Iris pigment epithelial cell (primary cell): ENCODE measurements at regions not wholly inside any gene's neighbourhood (a gene's known extent, or its start where the extent isn't known, plus 50 kb on each side); places are given as distances from the start of the nearest gene placed in this dataset.
A peak's percentile ranks its signal among the peaks of the same experiment; 100 is the strongest.

Experiments used
- DNase-seq: peaks from one replicate; pipeline ENCODE4 v3.0.0-alpha.2; 2011; ENCODE audit warnings: low read depth

DNA sequence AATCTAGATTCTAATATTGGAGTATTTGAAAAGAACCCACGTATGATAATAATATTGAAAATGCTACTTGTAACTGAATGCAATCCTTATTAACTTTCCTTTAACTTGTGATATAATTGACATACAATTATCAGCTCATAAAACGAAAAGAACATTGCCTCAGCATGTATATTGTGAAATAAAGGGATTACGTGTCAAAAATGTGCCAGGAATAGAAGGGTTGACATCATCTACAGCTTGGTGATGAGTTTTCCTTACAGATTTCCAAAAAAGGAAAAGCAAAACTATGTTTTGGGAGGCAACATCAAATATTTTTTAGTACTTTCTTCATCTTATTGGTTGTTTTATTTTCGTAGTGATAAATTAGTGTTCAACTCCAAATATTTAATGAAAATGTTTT lies 266.0 kb upstream of the PTGER4 start:
- DNase-seq = peak; percentile 73

DNA sequence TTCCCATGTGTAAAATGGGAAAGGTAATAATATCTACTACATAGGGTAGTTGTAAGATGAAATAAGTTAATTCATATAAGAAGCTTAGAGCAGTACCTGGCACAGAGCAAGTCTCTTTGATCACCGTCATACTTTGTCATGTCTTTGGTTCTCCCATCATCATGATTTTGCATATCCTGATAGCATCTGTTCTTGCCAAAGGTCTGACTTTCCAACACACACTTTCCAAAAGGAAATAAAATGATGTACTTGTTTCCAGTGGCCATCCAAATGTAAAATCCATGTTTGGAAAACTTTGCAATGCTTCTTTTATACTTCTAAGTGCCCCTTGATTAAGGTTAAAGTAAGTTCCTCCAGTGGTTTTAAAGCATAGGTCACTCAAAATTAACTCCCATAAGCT lies 266.9 kb upstream of the PTGER4 start:
- no peak for DNase-seq

DNA sequence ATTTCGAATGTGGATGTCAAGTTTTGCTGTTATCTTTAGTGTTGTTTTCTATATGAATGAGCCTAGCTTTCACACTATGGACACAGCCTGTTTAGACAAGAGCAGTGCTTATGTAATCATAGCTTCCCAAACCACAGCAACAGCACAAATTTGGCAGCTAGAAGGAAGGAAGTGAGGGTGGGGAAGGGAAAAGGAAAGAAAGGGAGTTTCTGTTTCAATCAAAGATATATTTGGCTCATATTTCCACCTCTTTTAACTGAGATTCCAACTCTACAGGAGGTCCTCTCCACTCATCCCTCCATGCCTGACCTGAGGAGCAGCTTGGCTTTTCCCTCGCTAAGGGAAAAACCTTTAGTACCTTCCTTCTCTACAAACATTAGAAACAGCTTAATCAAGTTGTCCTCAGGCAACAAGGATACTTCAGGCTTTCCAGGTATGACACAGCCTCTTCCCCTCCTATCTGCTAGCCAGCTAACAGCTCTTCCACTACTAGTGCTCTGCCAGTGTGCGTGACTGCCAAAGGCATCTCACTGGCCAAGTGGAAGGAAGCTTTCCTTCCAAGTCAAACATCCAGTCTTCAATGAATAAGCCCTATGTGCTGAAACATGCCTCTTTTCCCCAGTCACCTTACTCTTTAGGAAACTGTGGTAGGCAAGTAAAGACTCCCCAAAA lies 268.6 kb upstream of the PTGER4 start:
- DNase-seq = peak; percentile 75

DNA sequence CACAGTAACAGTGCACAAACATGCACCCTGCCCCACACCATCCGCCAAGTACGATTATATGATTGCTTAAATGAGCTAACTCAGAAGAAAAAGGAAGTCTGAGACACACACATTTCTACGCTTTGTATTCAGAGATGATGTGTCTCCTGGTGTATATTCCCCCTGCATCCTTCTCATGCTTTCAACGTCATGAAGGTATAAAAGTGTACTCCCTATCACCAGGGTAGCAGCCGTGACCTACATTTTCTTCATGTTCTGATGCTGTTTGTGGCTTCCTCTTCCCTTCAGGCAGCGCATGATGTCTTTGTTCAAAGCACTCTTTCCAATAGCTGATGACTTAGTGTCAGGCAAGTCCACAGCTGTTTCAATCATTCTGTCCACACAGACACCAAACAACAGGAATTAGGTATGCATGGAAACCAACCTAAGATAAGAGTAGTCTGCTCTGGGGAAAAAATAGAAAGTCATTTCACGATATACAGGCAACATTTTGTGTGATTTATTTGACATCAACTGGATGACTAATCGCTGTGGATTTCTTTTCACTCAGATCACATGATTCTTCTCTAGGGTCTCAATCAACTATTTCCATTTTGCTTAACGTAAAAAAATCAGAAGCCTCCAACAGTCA lies 269.4 kb upstream of the PTGER4 start:
- DNase-seq = peak; percentile 86

DNA sequence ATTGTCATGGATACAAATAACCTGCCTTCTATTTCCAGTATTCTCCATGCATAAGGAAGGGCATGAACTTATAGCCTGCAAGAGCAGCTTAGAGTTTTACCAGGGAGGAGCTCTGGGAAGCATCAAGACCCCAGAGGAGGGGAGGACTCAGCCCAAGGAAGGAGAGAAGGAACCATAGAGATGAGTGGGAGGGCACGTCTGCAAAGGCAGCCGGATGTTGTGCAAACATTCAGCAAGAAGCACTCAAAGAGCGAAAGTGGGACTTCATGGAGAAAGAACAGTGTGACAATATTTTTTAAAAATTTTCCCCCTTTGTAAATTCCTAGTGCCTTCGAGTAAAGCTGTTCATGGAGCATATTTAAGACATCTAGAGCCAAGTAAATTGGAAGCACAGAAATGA lies 270.1 kb upstream of the PTGER4 start:
- DNase-seq = no peak

DNA sequence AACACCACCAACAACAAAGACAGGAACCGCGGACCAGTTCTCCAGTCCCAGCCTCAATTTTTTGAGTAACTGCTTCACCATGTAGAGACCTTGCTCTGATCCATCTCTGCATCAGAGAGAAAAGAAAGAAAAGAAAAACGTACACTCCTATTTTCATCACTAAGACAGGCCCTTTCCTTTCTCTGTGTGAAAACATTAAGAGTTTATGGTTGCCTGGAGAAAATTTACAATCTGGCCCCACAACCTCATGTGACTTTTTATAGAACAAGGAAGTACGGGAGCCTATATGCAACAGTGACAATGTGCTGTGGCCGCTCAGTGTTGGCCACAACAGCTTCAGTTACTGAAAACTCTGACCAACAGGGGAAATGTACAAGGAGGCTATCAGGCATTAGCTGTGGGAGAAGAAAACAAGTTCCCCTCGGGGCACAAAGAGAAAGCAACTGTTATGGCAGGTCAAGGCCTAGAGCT lies 272.9 kb upstream of the PTGER4 start:
- peak; percentile 24 for DNase-seq

DNA sequence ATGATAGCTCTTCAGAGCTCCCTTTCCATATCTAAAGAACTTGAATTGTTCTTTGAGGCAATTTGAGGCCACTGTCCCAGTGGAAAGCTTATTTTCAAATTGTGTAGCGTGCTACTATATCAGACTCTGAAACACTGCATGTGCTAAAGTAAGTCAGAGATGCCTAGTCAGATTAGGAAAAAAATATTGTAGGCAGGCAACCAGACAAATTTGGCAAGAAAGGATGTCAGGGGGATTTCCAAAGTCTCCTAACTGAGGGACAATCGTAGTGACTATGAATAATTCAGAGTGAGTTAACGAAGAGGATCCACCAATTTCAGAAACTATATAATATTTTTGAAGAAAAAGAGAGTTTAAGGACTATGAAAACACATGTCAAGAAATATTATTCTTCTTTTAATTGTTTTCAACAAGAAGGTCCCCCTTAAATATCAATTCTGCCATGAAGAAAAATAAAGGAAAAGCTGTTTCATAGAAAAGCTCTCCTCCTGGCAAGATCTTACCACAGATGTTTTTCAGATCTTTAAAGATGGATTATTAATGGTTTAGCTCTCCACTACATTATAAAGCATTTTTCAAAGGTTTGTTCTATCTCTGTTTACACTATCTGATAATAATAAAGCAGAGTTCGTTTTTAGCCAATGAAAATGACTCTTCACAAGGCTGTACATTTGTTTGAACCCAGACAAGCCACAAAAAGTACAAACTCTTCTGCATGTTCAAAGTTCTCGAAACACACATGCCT lies 273.5 kb upstream of the PTGER4 start:
- peak; percentile 67 for DNase-seq

DNA sequence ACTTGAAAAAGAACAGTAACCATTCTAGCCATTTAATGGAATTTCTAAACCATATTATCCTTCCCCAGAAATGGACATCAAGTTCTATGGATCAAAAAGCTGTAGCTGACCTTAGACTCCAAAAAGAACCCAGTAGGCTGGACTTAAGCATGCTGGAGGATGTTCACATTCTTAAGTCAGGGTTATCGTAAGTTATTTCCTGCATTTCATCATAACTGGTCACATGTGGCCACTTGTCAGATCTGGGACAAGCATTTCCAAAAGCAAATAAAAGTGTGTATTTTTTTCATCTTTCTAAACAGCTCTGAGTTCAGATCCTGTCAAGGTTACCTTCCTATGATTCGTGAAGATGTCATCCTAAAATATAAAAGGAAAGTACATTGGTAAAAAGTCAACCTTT lies 274.5 kb upstream of the PTGER4 start:
- peak; percentile 90 for DNase-seq

DNA sequence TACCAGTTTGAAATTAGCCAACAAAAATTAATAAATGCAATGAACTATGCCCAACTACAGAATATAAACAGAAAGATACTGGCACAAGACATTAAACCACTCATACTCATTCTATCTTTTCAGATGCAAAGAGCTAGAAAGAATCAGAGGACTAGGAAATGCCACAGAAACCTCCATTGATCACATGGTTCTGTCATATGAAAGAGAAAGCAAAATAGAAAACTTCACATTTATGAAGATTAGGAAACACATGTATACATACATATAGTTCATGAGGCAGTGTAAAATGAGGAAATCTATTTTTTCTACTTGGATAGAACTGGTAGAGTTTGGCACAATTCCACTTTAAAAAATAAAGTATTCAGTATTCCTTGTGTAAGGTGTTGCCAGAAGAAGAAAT lies 275.1 kb upstream of the PTGER4 start:
- DNase-seq = peak; percentile 28

DNA sequence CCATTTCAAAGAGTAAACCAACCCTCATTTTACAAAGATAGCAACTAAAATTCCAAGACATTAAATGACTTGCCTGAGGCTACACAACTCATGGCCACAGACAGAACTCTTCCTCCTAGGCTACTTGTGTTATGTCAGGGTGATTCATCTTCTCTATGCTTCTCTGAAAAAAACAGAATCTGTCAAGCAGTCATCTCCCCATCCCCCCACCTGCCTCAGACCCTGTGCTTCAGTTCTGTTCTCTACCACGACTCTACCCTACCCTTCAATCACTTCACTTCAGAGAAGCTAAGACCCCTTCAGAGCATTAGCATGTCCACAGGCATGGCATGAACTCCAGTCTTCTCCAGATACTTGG lies 277.7 kb upstream of the PTGER4 start:
- DNase-seq = peak; percentile 82

DNA sequence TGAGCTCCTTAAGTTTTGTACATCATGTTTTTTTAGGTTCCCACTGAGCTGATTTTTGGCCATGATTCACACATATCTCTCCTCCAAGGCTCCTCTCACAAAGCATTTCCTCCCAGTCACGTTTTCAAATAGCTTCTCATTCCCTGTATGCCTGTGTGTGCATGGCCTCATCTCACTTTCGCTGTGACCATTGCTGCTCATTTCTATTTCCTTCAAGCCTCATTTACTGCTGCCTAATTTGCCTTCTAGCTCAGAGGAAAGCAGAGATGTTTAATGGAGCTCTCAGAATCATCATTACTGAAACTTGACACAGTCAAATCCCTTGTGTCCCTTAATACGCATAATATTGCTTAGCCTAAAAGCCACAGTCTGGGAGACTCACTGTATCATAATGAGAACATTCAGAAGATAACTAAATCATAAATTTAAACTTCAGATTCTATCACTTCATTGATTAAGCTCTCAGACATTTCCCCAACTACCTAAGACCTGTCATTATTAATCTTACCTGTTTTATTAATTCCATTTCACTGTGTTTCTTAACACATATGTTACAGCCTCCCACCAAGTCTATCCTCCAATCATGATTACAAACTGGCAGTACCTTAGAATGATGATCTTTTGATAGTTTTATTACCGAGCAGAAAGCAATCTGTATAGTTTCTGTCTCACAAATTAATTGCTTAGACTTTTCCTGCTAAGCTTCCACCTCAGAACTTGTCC lies 278.3 kb upstream of the PTGER4 start:
- DNase-seq = peak; percentile 55

DNA sequence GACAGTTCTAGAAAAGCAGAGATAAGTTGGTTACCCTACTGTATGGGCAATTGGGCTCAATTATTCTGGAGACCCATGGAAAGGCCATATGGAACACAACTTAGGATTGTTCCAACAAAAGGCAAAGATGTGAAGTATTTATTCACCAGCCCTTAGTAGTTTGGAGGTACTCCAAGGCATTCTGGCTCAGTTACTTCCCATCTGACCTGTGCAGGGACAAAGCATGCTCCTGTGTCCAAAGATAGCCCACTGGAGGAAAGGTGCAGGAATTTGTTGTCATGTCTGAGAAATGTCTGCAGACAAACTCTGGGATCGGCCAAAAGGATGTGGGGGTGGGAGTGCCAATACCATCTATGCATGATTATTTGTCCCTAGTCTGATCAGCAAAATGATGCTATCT lies 279.5 kb upstream of the PTGER4 start:
- no peak for DNase-seq

DNA sequence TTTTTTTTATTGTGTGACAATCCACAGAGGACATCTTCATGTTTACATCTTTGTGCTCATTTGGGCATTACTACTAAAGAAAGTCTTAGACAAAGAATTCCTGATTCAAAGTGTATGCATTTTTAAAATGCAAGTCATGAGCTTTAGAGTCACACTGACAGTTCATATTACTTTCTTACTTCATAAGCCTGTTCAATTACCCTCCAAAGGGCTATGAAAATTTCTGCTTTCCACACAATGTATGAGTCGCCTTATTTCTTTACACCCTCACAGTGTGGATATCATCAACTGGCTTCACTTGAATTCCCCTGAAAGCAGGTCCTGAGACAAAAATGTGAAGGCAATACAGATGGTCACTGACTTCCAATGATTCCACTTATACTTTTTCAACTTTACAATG lies 280.4 kb upstream of the PTGER4 start:
- peak; percentile 78 for DNase-seq

DNA sequence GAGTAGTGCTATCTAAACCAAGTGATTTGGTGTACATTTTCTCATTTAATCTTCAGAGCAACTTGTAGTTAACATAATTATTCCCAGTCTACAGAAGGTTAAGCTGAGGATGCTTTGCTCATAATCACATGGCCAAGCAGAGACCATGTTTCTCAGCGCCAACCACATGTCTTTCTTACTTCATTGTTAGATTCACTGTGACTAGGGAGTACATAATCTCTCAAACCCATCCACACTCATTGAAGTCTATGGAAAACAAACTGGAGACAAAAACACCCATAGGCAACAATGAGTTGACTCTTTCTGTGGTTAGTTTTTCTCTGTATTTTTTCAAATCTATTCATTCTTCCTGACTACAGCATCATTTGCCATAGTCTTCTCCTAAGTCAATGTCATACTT lies 281.7 kb upstream of the PTGER4 start:
- no peak for DNase-seq

DNA sequence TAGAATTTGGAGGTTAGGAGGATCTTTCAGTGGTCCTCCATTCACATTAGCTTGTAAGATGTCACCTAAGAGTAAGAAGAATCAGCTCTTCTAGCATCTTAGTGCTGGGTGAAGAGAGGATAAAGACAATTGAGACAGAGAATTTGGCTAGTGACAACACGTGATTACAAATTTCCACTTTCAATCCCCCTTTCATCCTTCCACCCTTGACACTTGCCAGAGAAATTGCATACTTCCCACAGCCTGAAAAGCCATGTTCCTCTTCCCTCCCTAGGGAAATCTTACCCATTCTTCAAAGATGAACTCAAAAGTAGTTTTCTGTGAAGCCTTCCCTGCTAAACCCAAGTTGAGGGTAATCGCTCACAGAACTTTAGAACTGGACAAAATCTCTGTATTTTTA lies 282.6 kb upstream of the PTGER4 start:
- DNase-seq = no peak

DNA sequence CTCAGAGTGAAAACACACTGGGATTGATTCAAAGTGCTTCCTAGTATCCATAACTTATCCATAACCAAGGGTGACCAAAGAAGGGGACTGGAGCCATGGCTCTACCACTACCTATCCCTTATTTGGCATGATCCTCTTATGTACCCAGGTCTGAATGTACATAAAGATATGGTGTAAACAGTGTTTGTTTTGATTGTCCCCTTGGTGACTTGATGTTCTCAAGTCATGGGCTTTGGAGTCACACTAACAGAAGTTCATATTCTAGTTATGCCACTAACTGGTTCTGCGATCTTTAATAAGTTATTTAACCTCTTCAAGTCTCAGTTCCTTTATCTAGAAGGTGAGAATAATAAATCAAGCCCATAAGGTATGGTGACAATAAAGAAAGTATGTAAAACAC lies 283.4 kb upstream of the PTGER4 start:
- DNase-seq = no peak

DNA sequence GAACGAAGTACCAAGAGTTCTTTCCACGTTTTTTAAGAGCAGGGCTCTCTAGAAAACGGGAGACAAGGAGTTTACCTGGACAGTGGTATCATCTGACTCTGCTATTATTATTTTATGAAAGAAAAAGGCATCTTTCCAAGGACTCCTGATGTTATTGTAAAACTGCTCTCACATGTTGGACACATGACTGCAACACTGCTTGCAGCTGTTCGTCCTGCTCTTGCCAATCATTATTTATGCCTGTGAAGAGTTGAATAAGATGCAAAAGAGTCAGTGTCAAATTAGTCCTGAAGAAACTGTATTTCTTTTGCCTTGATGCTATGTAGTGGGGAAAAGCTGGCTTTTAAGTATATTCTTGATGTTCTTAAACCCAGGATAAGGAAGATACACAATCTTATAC lies 284.5 kb upstream of the PTGER4 start:
- DNase-seq = no peak

DNA sequence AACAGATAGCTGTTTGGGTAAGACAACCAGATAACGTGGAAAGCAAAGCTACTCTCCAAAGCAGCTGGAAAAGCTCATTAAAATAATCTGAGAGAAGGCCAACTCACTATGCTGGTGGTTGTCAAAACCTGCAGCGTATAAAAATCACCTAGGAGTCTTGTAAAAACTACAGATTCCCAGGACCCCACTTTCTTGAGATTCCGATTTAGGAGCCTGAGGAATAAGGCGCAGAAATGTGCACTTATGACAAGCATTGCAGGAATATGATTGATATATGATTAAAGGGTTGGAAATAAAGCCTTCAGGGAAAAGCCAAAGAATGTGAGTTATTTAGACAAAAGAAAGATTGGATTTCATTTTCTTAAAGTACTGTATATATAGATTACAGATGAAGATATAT lies 285.0 kb upstream of the PTGER4 start:
- no peak for DNase-seq

DNA sequence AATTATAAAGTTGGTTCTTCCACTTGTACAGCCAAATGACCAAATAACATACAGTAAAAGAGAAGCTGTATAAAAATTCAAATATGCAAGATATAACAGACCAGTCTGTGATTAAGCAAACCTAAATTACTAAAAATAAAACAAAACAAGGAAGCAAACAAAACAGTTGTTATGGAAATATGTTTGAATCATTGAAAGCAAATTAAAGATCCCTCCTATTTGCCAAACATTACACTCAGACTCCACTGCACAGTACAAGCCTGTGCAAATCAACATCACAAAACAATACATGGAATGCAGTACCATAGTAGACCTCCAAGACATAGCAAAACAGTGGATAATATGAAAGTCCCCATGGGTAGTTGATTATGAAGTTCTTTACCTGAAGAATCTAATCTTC lies 288.1 kb upstream of the PTGER4 start:
- no peak for DNase-seq

DNA sequence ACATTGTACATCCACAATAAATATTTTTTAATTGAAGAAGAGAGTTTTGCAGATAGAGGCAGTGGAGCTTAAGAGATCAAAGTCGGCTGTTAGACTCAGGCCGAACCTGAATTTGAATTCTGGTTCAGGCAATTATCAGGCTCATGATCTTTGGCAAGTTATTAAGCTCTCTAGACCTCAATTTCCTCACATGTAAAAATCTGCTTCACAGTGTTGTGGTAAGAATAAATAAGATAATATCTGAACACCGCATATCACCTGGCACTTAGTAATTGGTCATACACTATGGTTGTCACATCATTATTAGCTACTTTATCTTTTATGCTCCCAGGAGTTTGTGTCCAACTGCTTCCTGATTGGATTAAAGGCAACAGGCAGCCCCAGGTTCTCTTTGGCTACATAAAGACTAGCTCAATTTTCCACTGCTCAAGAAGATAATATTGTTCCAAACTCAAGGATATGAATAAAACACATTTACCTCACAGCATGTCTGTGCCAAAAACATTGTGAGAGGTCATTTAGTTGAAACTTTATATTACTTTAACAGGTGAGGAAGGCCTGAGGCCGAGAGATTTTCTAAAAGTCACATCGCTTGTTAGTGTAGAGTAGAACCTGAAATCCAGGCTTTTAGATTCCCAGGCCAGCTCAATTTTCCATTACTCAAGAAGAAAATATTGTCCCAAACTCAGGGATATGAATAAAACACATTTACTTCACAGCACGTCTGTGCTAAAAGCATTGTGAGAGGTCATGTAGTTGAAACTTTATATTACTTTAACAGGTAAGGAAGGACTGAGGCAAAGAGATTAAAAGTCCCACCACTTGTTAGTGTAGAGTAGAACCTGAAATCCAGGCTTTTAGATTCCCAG lies 289.2 kb upstream of the PTGER4 start:
- no peak for DNase-seq

DNA sequence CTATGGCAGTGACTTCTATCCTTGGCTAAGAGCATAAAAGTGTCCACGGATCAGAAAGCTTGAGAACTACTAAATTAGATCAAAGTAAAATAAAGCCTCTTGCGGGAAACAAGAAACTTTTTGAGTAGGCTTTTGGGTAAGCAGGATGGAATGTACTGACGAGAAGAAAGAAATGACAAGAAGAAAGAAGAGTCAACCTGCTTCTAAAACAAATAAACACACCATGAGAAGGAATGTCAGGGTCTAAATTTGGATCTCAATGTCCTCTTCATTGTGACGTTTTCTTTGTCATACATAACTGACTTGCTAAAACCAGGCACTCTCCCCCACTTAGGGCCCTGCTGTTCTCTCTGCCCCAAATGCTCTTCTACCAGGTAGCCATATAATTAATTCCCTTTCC lies 290.1 kb upstream of the PTGER4 start:
- DNase-seq = peak; percentile 54

DNA sequence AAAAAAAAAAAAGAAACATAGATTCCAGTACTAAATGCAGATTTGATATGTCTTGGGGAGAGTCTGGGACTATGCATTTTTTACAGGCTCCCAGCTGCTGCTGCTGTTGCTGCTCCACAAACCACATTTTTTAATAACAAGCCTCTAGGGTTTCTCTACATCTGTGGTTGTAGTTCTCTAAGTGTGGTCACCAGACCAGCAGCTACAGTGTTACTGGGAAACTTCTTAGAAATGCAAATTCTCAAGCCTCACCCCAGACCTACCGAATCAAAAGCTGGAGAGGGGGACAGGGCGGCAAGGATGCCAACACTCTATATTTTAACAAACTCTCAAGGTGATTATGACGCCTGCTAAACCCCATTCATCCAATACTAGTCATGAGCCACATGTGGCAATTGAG lies 293.4 kb upstream of the PTGER4 start:
- DNase-seq = peak; percentile 58
